GM23338 (cell line): ENCODE measurements at regions not wholly inside any gene's neighbourhood (a gene's known extent, or its start where the extent isn't known, plus 50 kb on each side); places are given as distances from the start of the nearest gene placed in this dataset.

ENCODE experiments used
- ATAC-seq: fragments of 200-7000 bp; cut with Tn5 transposase; 3 replicates; pipeline ENCODE4 v1.9.1; 2020
- DNase-seq: peaks from one replicate; pipeline ENCODE4 v3.0.0-alpha.2; 2015; ENCODE audit warnings: low spot score
- H2AFZ ChIP-seq: fragments of 200-600 bp; sonication (generic); 2 replicates; pipeline ENCODE4 v1.8.0; 2016; ENCODE audit warnings: antibody characterized with exemption, mild to moderate bottlenecking, moderate library complexity
- H3F3A ChIP-seq: fragments of 200-600 bp; sonication (generic); replicated peaks from 2 replicates; pipeline ENCODE4 v1.8.0; 2017; ENCODE audit warnings: antibody characterized with exemption, mixed run types, low read depth
- H3K27ac ChIP-seq: fragments of 200-600 bp; sonication (generic); 2 replicates; pipeline ENCODE4 v1.6.1; 2016; ENCODE audit warnings: low read depth
- H3K27me3 ChIP-seq: fragments of 200-600 bp; sonication (generic); 2 replicates; pipeline ENCODE4 v1.8.0; 2016; ENCODE audit warnings: mild to moderate bottlenecking, mixed run types, moderate library complexity; ENCODE audit not compliant: insufficient read depth
- H3K36me3 ChIP-seq: fragments of 200-600 bp; sonication (generic); 2 replicates; pipeline ENCODE4 v1.8.0; 2016; ENCODE audit warnings: mild to moderate bottlenecking; ENCODE audit not compliant: insufficient read depth
- H3K4me1 ChIP-seq: fragments of 200-600 bp; sonication (generic); 2 replicates; pipeline ENCODE4 v1.8.0; 2016; ENCODE audit warnings: mild to moderate bottlenecking, moderate library complexity; ENCODE audit not compliant: insufficient read depth
- H3K4me2 ChIP-seq: fragments of 200-600 bp; sonication (generic); 2 replicates; pipeline ENCODE4 v1.7.1; 2017; ENCODE audit warnings: mixed run types
- H3K4me3 ChIP-seq: fragments of 200-600 bp; sonication (generic); 2 replicates; pipeline ENCODE4 v1.6.1; 2016; ENCODE audit warnings: mixed run types
- H3K79me2 ChIP-seq: fragments of 200-600 bp; sonication (generic); replicated peaks from 2 replicates; pipeline ENCODE4 v1.8.0; 2017; ENCODE audit warnings: mild to moderate bottlenecking; ENCODE audit not compliant: insufficient read depth
- H3K9me2 ChIP-seq: fragments of 200-600 bp; sonication (generic); 2 replicates; pipeline ENCODE4 v1.8.0; 2017; ENCODE audit not compliant: insufficient read depth
- H4K20me1 ChIP-seq: fragments of 200-600 bp; sonication (generic); replicated peaks from 2 replicates; pipeline ENCODE4 v1.8.0; 2017; ENCODE audit warnings: mild to moderate bottlenecking; ENCODE audit not compliant: insufficient read depth
- H3K27ac Mint-ChIP-seq: 2 replicates; pipeline ENCODE4 v1.8.0; 2020; ENCODE audit warnings: inconsistent platforms, mild to moderate bottlenecking, moderate library complexity, mixed read lengths
- H3K27me3 Mint-ChIP-seq: 3 replicates; pipeline ENCODE4 v1.8.0; 2022; ENCODE audit warnings: low read depth, mild to moderate bottlenecking, moderate library complexity, mixed read lengths, inconsistent platforms; ENCODE audit not compliant: insufficient read depth, poor library complexity
- H3K36me3 Mint-ChIP-seq: 3 replicates; pipeline ENCODE4 v1.8.0; 2021; ENCODE audit warnings: low read depth, mild to moderate bottlenecking, inconsistent platforms, moderate library complexity, mixed read lengths
- H3K4me1 Mint-ChIP-seq: 3 replicates; pipeline ENCODE4 v1.8.0; 2020; ENCODE audit warnings: mild to moderate bottlenecking, inconsistent platforms, mixed read lengths
- H3K4me3 Mint-ChIP-seq: 3 replicates; pipeline ENCODE4 v1.8.0; 2021; ENCODE audit warnings: moderate library complexity, mild to moderate bottlenecking, inconsistent platforms, mixed read lengths
- H3K9me3 Mint-ChIP-seq: 3 replicates; pipeline ENCODE4 v1.8.0; 2020; ENCODE audit warnings: moderate library complexity, mild to moderate bottlenecking, inconsistent platforms, mixed read lengths
- CREB1 ChIP-seq: fragments of 250-450 bp; sonication (Bioruptor Pico); IDR thresholded peaks from 2 replicates; pipeline ENCODE4 v1.5.0; 2020; ENCODE audit warnings: low read depth, mild to moderate bottlenecking, moderate library complexity
- EZH2 ChIP-seq: fragments of 200-600 bp; sonication (generic); IDR thresholded peaks from one replicate; pipeline ENCODE4 v1.8.0; 2017; ENCODE audit warnings: antibody characterized with exemption, mild to moderate bottlenecking, low read depth; ENCODE audit not compliant: unreplicated experiment
- EZH2phosphoT487 ChIP-seq: fragments of 200-600 bp; sonication (generic); IDR thresholded peaks from one replicate; pipeline ENCODE4 v1.8.1; 2018; ENCODE audit warnings: antibody characterized with exemption; ENCODE audit not compliant: unreplicated experiment
- JUNB ChIP-seq: IDR thresholded peaks from one replicate; pipeline ENCODE4 v1.6.1; 2016; ENCODE audit warnings: antibody characterized with exemption; ENCODE audit not compliant: unreplicated experiment
- NANOG ChIP-seq: IDR thresholded peaks from 2 replicates; pipeline ENCODE4 v1.6.1; 2016; ENCODE audit warnings: antibody characterized with exemption, borderline replicate concordance
- POLR2AphosphoS5 ChIP-seq: IDR thresholded peaks from 2 replicates; pipeline ENCODE4 v1.6.1; 2016; ENCODE audit warnings: antibody characterized with exemption, low read depth
- STAT1 ChIP-seq: IDR thresholded peaks from one replicate; pipeline ENCODE4 v1.6.1; 2016; ENCODE audit warnings: antibody characterized with exemption; ENCODE audit not compliant: unreplicated experiment
- ZNF114 ChIP-seq: fragments of 250-450 bp; sonication (Bioruptor Pico); IDR thresholded peaks from 2 replicates; pipeline ENCODE4 v1.5.0; 2020; ENCODE audit warnings: mild to moderate bottlenecking, moderate library complexity
- ZNF331 ChIP-seq: fragments of 250-450 bp; sonication (Bioruptor Pico); IDR thresholded peaks from 2 replicates; pipeline ENCODE4 v1.5.0; 2020; ENCODE audit warnings: low read depth, mild to moderate bottlenecking, moderate library complexity
- TF ChIP-seq, protein P1 (sequence below), 2 experiments: fragments of 200-600 bp in 1 of 2; sonication (generic) in 1 of 2; conservative IDR thresholded peaks; 2 replicates each; pipeline versions ENCODE4 v1.5.1 to v1.6.1; 2016 to 2017; ENCODE audit warnings: antibody characterized with exemption in 2 of 2, low read depth in 2 of 2, mild to moderate bottlenecking in 2 of 2, moderate library complexity in 1 of 2
- TF ChIP-seq, protein P2 (sequence below): IDR thresholded peaks from 2 replicates; pipeline ENCODE4 v1.6.1; 2016; ENCODE audit warnings: antibody characterized with exemption
- TF ChIP-seq, protein P3 (sequence below): IDR thresholded peaks from one replicate; pipeline ENCODE4 v1.6.1; 2018; ENCODE audit warnings: antibody characterized with exemption; ENCODE audit not compliant: unreplicated experiment
- TF ChIP-seq, protein P4 (sequence below): fragments of 250-450 bp; sonication (Bioruptor Pico); IDR thresholded peaks from 2 replicates; pipeline ENCODE4 v1.5.0; 2020; ENCODE audit warnings: mild to moderate bottlenecking, moderate library complexity

DNA sequence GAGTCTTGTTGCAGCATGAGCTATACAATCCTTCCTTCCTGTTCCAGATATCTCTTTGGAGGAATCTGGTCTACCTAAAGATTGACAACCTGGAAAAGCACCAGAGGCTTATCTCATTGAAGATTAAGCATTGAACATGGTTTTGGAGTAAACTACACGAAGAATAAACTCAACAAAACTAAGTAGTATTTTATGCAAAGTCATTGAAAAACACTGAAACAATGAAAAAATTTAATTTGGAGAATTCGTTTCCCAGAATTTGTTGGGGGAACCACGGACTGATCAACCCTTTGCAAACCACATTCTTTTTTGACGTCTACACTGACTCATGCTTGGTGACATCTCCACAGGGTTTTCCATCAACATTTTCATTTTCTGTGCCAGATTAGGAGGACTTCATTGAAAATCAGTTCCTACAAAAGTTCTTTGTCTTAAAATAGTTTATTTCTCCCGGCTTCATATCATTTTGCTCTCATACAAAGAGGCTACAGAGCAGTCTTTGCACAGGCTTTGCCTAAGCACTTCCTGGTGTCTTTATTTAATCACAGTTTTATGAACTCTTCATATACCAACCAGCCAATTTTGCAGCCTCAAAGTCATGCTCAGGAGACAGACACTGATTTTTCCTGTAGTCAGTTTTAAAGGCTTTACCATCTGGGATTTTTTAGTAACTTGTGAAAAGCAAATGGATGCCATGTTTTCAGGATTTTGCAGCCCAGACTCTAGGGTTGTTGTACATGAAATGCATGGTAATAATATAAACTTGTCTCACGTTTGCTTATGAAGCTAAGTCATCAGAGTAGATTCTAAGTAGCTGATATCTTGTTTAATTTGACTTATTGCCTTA, 186.3 kb downstream of the C11orf91 start:
- H3K27me3 Mint-ChIP-seq = no peaks in the 10 kb centered on the region
- H3K79me2 ChIP-seq = no peaks in the 10 kb centered on the region
- no peak overlapping the region for H3K4me3 ChIP-seq
- no peak for DNase-seq
- no peaks in the 10 kb centered on the region for H3K36me3 ChIP-seq
- no peaks in the 10 kb centered on the region for H4K20me1 ChIP-seq
- H3K27ac Mint-ChIP-seq = no peak overlapping the region
- TF ChIP-seq JUNB (no peak), NANOG (no peak), ZNF114 (CRISPR knock-in tag) (no peak), EZH2phosphoT487 (no peak), POLR2AphosphoS5 (no peak), CREB1 (no peak), EZH2 (no peak), ZNF331 (CRISPR knock-in tag) (no peak), STAT1 (no peak)
- TF ChIP-seq, protein P1, sequence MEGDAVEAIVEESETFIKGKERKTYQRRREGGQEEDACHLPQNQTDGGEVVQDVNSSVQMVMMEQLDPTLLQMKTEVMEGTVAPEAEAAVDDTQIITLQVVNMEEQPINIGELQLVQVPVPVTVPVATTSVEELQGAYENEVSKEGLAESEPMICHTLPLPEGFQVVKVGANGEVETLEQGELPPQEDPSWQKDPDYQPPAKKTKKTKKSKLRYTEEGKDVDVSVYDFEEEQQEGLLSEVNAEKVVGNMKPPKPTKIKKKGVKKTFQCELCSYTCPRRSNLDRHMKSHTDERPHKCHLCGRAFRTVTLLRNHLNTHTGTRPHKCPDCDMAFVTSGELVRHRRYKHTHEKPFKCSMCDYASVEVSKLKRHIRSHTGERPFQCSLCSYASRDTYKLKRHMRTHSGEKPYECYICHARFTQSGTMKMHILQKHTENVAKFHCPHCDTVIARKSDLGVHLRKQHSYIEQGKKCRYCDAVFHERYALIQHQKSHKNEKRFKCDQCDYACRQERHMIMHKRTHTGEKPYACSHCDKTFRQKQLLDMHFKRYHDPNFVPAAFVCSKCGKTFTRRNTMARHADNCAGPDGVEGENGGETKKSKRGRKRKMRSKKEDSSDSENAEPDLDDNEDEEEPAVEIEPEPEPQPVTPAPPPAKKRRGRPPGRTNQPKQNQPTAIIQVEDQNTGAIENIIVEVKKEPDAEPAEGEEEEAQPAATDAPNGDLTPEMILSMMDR (conservative IDR thresholded peaks at IDR 0.05; ENCODE audit: low read depth in 2 of 2) = no peak
- TF ChIP-seq, protein P2, sequence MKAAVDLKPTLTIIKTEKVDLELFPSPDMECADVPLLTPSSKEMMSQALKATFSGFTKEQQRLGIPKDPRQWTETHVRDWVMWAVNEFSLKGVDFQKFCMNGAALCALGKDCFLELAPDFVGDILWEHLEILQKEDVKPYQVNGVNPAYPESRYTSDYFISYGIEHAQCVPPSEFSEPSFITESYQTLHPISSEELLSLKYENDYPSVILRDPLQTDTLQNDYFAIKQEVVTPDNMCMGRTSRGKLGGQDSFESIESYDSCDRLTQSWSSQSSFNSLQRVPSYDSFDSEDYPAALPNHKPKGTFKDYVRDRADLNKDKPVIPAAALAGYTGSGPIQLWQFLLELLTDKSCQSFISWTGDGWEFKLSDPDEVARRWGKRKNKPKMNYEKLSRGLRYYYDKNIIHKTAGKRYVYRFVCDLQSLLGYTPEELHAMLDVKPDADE = no peak
- TF ChIP-seq, protein P3, sequence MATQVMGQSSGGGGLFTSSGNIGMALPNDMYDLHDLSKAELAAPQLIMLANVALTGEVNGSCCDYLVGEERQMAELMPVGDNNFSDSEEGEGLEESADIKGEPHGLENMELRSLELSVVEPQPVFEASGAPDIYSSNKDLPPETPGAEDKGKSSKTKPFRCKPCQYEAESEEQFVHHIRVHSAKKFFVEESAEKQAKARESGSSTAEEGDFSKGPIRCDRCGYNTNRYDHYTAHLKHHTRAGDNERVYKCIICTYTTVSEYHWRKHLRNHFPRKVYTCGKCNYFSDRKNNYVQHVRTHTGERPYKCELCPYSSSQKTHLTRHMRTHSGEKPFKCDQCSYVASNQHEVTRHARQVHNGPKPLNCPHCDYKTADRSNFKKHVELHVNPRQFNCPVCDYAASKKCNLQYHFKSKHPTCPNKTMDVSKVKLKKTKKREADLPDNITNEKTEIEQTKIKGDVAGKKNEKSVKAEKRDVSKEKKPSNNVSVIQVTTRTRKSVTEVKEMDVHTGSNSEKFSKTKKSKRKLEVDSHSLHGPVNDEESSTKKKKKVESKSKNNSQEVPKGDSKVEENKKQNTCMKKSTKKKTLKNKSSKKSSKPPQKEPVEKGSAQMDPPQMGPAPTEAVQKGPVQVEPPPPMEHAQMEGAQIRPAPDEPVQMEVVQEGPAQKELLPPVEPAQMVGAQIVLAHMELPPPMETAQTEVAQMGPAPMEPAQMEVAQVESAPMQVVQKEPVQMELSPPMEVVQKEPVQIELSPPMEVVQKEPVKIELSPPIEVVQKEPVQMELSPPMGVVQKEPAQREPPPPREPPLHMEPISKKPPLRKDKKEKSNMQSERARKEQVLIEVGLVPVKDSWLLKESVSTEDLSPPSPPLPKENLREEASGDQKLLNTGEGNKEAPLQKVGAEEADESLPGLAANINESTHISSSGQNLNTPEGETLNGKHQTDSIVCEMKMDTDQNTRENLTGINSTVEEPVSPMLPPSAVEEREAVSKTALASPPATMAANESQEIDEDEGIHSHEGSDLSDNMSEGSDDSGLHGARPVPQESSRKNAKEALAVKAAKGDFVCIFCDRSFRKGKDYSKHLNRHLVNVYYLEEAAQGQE = no peak
- TF ChIP-seq, protein P4, sequence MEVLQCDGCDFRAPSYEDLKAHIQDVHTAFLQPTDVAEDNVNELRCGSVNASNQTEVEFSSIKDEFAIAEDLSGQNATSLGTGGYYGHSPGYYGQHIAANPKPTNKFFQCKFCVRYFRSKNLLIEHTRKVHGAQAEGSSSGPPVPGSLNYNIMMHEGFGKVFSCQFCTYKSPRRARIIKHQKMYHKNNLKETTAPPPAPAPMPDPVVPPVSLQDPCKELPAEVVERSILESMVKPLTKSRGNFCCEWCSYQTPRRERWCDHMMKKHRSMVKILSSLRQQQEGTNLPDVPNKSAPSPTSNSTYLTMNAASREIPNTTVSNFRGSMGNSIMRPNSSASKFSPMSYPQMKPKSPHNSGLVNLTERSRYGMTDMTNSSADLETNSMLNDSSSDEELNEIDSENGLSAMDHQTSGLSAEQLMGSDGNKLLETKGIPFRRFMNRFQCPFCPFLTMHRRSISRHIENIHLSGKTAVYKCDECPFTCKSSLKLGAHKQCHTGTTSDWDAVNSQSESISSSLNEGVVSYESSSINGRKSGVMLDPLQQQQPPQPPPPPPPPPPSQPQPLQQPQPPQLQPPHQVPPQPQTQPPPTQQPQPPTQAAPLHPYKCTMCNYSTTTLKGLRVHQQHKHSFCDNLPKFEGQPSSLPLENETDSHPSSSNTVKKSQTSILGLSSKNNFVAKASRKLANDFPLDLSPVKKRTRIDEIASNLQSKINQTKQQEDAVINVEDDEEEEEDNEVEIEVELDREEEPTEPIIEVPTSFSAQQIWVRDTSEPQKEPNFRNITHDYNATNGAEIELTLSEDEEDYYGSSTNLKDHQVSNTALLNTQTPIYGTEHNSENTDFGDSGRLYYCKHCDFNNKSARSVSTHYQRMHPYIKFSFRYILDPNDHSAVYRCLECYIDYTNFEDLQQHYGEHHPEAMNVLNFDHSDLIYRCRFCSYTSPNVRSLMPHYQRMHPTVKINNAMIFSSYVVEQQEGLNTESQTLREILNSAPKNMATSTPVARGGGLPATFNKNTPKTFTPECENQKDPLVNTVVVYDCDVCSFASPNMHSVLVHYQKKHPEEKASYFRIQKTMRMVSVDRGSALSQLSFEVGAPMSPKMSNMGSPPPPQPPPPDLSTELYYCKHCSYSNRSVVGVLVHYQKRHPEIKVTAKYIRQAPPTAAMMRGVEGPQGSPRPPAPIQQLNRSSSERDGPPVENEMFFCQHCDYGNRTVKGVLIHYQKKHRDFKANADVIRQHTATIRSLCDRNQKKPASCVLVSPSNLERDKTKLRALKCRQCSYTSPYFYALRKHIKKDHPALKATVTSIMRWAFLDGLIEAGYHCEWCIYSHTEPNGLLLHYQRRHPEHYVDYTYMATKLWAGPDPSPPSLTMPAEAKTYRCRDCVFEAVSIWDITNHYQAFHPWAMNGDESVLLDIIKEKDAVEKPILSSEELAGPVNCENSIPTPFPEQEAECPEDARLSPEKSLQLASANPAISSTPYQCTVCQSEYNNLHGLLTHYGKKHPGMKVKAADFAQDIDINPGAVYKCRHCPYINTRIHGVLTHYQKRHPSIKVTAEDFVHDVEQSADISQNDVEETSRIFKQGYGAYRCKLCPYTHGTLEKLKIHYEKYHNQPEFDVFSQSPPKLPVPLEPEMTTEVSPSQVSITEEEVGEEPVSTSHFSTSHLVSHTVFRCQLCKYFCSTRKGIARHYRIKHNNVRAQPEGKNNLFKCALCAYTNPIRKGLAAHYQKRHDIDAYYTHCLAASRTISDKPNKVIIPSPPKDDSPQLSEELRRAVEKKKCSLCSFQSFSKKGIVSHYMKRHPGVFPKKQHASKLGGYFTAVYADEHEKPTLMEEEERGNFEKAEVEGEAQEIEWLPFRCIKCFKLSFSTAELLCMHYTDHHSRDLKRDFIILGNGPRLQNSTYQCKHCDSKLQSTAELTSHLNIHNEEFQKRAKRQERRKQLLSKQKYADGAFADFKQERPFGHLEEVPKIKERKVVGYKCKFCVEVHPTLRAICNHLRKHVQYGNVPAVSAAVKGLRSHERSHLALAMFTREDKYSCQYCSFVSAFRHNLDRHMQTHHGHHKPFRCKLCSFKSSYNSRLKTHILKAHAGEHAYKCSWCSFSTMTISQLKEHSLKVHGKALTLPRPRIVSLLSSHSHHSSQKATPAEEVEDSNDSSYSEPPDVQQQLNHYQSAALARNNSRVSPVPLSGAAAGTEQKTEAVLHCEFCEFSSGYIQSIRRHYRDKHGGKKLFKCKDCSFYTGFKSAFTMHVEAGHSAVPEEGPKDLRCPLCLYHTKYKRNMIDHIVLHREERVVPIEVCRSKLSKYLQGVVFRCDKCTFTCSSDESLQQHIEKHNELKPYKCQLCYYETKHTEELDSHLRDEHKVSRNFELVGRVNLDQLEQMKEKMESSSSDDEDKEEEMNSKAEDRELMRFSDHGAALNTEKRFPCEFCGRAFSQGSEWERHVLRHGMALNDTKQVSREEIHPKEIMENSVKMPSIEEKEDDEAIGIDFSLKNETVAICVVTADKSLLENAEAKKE (CRISPR knock-in tag) = no peak
- no peaks in the 10 kb centered on the region for H3K4me1 ChIP-seq
- H3K36me3 Mint-ChIP-seq = no peaks in the 10 kb centered on the region
- no peak overlapping the region for H3K27ac ChIP-seq
- no peak for ATAC-seq
- no peak overlapping the region for H3K4me3 Mint-ChIP-seq
- no peak overlapping the region for H2AFZ ChIP-seq
- peaks cover 2% of the 10 kb centered on the region; the same call in 1 of the 2 replicates for H3K9me2 ChIP-seq
- H3F3A ChIP-seq = no peaks in the 10 kb centered on the region
- H3K27me3 ChIP-seq = no peaks in the 10 kb centered on the region
- H3K9me3 Mint-ChIP-seq = no peaks in the 10 kb centered on the region
- peaks cover 3% of the 10 kb centered on the region; the same call in 2 of the 3 replicates for H3K4me1 Mint-ChIP-seq
- H3K4me2 ChIP-seq = no peak overlapping the region
